ENCODE measurements at regions not wholly inside any gene's neighbourhood (a gene's known extent, or its start where the extent isn't known, plus 50 kb on each side); places are given as distances from the start of the nearest gene placed in this dataset.

- TF ChIP-seq YY1 (IDR thresholded peaks at IDR 0.05; ENCODE audit: insufficient read depth, insufficient read length), result no peak
- TF ChIP-seq SUZ12 (IDR thresholded peaks at IDR 0.05; ENCODE audit: extremely low read depth, insufficient read depth, insufficient read length), result no peak
- TF ChIP-seq ZNF274 (IDR thresholded peaks at IDR 0.05; ENCODE audit: low read depth, low read length), result no peak
Measured at GRCh38 chr5:86968301-86968753, 299.4 kb upstream of the RASA1 start.

Data from NT2/D1 (cell line).